GM12875 (cell line): ENCODE measurements at regions not wholly inside any gene's neighbourhood (a gene's known extent, or its start where the extent isn't known, plus 50 kb on each side); places are given as distances from the start of the nearest gene placed in this dataset.

Experiments
- H3K4me3 ChIP-seq: one replicate; pipeline ENCODE4 v1.5.1; 2011; ENCODE audit warnings: low read depth, low read length, control low read depth
- CTCF ChIP-seq: IDR thresholded peaks from 2 replicates; pipeline ENCODE4 v1.5.1; 2011; ENCODE audit warnings: low read depth, mild to moderate bottlenecking, control low read depth, inconsistent platforms, low read length, moderate library complexity, borderline replicate concordance; ENCODE audit not compliant: insufficient read depth

GRCh38 chr14:101335061-101335661 lies 226.1 kb upstream of the DIO3 start:
- no peak overlapping the region for H3K4me3 ChIP-seq
- TF ChIP-seq CTCF = no peak

GRCh38 chr14:101336183-101336582 lies 225.1 kb upstream of the DIO3 start:
- TF ChIP-seq CTCF = no peak
- no peak overlapping the region for H3K4me3 ChIP-seq

- no peak for TF ChIP-seq CTCF
- no peak overlapping the region for H3K4me3 ChIP-seq
Observed at GRCh38 chr14:101337053-101337452, 224.2 kb upstream of the DIO3 start.

- no peak for TF ChIP-seq CTCF
- H3K4me3 ChIP-seq = no peak overlapping the region
Observed at GRCh38 chr14:101340556-101340955, 220.7 kb upstream of the DIO3 start.

GRCh38 chr14:101347893-101348777 lies 213.2 kb upstream of the DIO3 start:
- no peak for TF ChIP-seq CTCF
- H3K4me3 ChIP-seq = no peak overlapping the region

GRCh38 chr14:101349108-101349507 lies 212.2 kb upstream of the DIO3 start:
- no peak overlapping the region for H3K4me3 ChIP-seq
- TF ChIP-seq CTCF = no peak

GRCh38 chr14:101350021-101350420 lies 211.3 kb upstream of the DIO3 start:
- H3K4me3 ChIP-seq = no peak overlapping the region
- TF ChIP-seq CTCF = no peak
